DOHH2 (cell line): ENCODE measurements at regions not wholly inside any gene's neighbourhood (a gene's known extent, or its start where the extent isn't known, plus 50 kb on each side); places are given as distances from the start of the nearest gene placed in this dataset.

Source experiments
- H3F3A ChIP-seq: fragments of 200-600 bp; sonication (generic), shearing (Covaris generic); 2 replicates; pipeline ENCODE4 v1.6.0; 2016; ENCODE audit warnings: antibody characterized with exemption, mild to moderate bottlenecking; ENCODE audit not compliant: control insufficient read depth, insufficient read depth
- H3K27ac ChIP-seq: fragments of 200-600 bp; sonication (generic); 2 replicates; pipeline ENCODE4 v1.5.1; 2014; ENCODE audit warnings: low read depth, mild to moderate bottlenecking, low read length, moderate library complexity
- H3K27me3 ChIP-seq: fragments of 200-600 bp; sonication (generic); 2 replicates; pipeline ENCODE4 v1.6.1; 2014; ENCODE audit warnings: mild to moderate bottlenecking, low read length, mixed read lengths; ENCODE audit not compliant: control insufficient read depth
- H3K36me3 ChIP-seq: fragments of 200-600 bp; sonication (generic); 2 replicates; pipeline ENCODE4 v1.6.1; 2014; ENCODE audit warnings: mild to moderate bottlenecking, low read length, moderate library complexity, mixed read lengths; ENCODE audit not compliant: control insufficient read depth
- H3K4me1 ChIP-seq: fragments of 200-600 bp; sonication (generic); 2 replicates; pipeline ENCODE4 v1.6.1; 2014; ENCODE audit warnings: mild to moderate bottlenecking, low read length, mixed read lengths; ENCODE audit not compliant: control insufficient read depth
- H3K4me2 ChIP-seq: fragments of 200-600 bp; sonication (generic); 2 replicates; pipeline ENCODE4 v1.6.0; 2014; ENCODE audit warnings: mild to moderate bottlenecking, low read length, moderate library complexity
- H3K4me3 ChIP-seq: fragments of 200-600 bp; sonication (generic); 2 replicates; pipeline ENCODE4 v1.5.1; 2014; ENCODE audit warnings: mild to moderate bottlenecking, low read length, mixed read lengths
- H3K79me2 ChIP-seq: fragments of 200-600 bp; sonication (generic); 2 replicates; pipeline ENCODE4 v1.6.1; 2014; ENCODE audit warnings: mild to moderate bottlenecking, low read length, mixed read lengths; ENCODE audit not compliant: control insufficient read depth
- H3K9me2 ChIP-seq: fragments of 200-600 bp; sonication (generic); replicated peaks from 2 replicates; pipeline ENCODE4 v1.6.1; 2014; ENCODE audit warnings: mild to moderate bottlenecking, low read length, mixed read lengths; ENCODE audit not compliant: control insufficient read depth
- H3K9me3 ChIP-seq: fragments of 200-600 bp; sonication (generic); 2 replicates; pipeline ENCODE4 v1.6.1; 2014; ENCODE audit warnings: antibody characterized with exemption, low read length, mixed read lengths; ENCODE audit not compliant: control insufficient read depth, insufficient read depth
- H4K20me1 ChIP-seq: fragments of 200-600 bp; sonication (generic); 2 replicates; pipeline ENCODE4 v1.6.0; 2014; ENCODE audit warnings: low read depth, mild to moderate bottlenecking, antibody characterized with exemption, low read length, moderate library complexity; ENCODE audit not compliant: control insufficient read depth, insufficient read depth
- EZH2phosphoT487 ChIP-seq: fragments of 200-600 bp; sonication (generic); IDR thresholded peaks from 2 replicates; pipeline ENCODE4 v1.6.1; 2017; ENCODE audit warnings: borderline replicate concordance, mild to moderate bottlenecking, antibody characterized with exemption, low read length, moderate library complexity, mixed read lengths
- TF ChIP-seq, protein P1 (sequence below): fragments of 200-600 bp; sonication (generic); IDR thresholded peaks from one replicate; pipeline ENCODE4 v1.5.1; 2014; ENCODE audit warnings: antibody characterized with exemption, mild to moderate bottlenecking, low read depth, low read length; ENCODE audit not compliant: poor library complexity, severe bottlenecking

DNA sequence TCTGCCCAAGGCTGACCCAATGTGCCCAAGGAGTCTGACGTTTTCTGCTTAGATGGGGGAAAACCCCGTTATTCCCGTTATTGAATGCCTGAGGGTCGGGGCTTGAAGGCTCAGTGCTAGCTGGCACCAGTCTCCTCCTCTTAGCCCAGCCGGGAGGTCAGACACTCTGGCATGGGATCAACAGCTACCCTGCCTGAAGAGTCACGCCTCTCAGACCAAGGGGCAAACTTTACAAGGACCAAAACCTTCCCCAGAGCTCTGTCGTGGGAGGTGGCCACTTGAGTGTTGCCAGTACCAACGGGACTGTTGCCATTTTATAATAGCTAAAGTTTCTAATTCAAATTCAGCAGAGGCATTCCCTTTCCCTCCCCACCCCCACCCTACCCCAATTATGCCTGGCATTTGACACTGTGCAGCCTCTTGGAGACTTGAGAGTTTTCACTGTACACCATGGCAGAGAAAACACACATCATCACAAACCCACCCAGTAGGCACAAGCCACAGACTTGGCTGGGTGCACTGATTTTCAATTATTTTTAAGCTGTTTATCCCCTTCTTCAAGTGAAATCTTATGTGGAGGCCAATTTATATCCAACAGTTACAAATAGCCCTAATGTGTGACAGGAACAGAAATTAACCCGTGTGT lies 137.5 kb upstream of the SYT13 start:
- no peaks in the 10 kb centered on the region for H3F3A ChIP-seq
- H3K9me2 ChIP-seq, result no peaks in the 10 kb centered on the region
- no peaks in the 10 kb centered on the region for H4K20me1 ChIP-seq
- no peaks in the 10 kb centered on the region for H3K79me2 ChIP-seq
- no peaks in the 10 kb centered on the region for H3K36me3 ChIP-seq
- H3K27ac ChIP-seq, result no peak overlapping the region
- no peak for TF ChIP-seq EZH2phosphoT487
- TF ChIP-seq, protein P1, sequence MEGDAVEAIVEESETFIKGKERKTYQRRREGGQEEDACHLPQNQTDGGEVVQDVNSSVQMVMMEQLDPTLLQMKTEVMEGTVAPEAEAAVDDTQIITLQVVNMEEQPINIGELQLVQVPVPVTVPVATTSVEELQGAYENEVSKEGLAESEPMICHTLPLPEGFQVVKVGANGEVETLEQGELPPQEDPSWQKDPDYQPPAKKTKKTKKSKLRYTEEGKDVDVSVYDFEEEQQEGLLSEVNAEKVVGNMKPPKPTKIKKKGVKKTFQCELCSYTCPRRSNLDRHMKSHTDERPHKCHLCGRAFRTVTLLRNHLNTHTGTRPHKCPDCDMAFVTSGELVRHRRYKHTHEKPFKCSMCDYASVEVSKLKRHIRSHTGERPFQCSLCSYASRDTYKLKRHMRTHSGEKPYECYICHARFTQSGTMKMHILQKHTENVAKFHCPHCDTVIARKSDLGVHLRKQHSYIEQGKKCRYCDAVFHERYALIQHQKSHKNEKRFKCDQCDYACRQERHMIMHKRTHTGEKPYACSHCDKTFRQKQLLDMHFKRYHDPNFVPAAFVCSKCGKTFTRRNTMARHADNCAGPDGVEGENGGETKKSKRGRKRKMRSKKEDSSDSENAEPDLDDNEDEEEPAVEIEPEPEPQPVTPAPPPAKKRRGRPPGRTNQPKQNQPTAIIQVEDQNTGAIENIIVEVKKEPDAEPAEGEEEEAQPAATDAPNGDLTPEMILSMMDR, result no peak
- H3K9me3 ChIP-seq, result 0 out of 2 replicates have a peak, but pooled peaks cover 3% of the 10 kb centered on the region
- no peak overlapping the region for H3K4me3 ChIP-seq
- no peaks in the 10 kb centered on the region for H3K4me1 ChIP-seq
- no peak overlapping the region for H3K4me2 ChIP-seq
- no peaks in the 10 kb centered on the region for H3K27me3 ChIP-seq

DNA sequence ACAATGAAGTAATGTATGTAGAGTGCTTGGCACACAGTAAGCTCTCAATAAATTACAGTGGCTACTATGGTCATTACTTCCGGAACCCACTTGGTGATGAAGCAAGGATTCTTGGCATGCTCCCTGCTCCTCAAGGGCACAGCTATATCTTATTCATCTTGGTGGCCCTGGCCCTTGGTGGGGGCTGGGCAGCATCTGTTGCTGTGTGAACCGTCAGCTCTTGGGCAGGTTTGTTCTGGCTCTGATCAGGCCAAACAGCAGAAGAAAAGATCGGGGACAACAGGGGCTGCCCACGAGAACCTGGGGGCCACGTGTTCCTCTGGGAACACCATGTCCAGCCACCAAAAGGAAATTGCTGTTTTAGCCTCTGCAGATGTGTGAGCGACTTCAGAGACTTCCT lies 136.9 kb upstream of the SYT13 start:
- no peak for TF ChIP-seq EZH2phosphoT487
- TF ChIP-seq, protein P1, result no peak
- H3K4me1 ChIP-seq, result no peaks in the 10 kb centered on the region
- H4K20me1 ChIP-seq, result no peaks in the 10 kb centered on the region
- H3K4me3 ChIP-seq, result no peak overlapping the region
- H3K27me3 ChIP-seq, result no peaks in the 10 kb centered on the region
- H3K36me3 ChIP-seq, result no peaks in the 10 kb centered on the region
- no peaks in the 10 kb centered on the region for H3F3A ChIP-seq
- H3K9me3 ChIP-seq, result 0 out of 2 replicates have a peak, but pooled peaks cover 3% of the 10 kb centered on the region
- no peak overlapping the region for H3K27ac ChIP-seq
- no peaks in the 10 kb centered on the region for H3K79me2 ChIP-seq
- no peaks in the 10 kb centered on the region for H3K9me2 ChIP-seq
- no peak overlapping the region for H3K4me2 ChIP-seq

DNA sequence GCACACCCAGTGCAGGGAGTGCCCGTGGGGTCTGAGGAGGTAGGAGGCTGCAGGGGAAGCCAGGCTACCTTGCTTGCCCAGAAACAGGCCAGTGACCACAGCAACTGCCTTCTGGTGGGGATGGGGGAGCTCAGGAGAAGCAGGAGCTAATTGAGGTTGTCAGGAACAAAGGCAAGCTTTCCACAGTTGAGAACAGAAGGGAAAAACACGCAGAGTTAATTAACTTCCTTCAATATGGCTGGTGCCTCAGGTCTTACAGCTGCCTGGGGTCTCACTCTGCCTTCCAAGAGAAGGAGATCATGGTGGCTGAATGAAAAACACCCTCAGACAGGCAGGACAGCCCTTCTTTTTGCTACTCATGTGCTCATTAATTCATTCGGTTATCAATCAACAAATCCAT lies 127.9 kb upstream of the SYT13 start:
- no peak overlapping the region for H3K27ac ChIP-seq
- no peaks in the 10 kb centered on the region for H4K20me1 ChIP-seq
- H3F3A ChIP-seq, result no peaks in the 10 kb centered on the region
- H3K36me3 ChIP-seq, result no peaks in the 10 kb centered on the region
- H3K4me3 ChIP-seq, result no peak overlapping the region
- H3K4me1 ChIP-seq, result no peaks in the 10 kb centered on the region
- no peaks in the 10 kb centered on the region for H3K79me2 ChIP-seq
- no peak overlapping the region for H3K4me2 ChIP-seq
- H3K9me3 ChIP-seq, result no peaks in the 10 kb centered on the region
- TF ChIP-seq, protein P1, result no peak
- TF ChIP-seq EZH2phosphoT487, result no peak
- H3K27me3 ChIP-seq, result peaks cover 15% of the 10 kb centered on the region
- H3K9me2 ChIP-seq, result no peaks in the 10 kb centered on the region
